Activated CD4-positive, alpha-beta T cell treated with anti-CD3 and anti-CD28 coated beads, Interleukin-2, amount 50 U/mL, for 48 hours (primary cell): ENCODE measurements at regions not wholly inside any gene's neighbourhood (a gene's known extent, or its start where the extent isn't known, plus 50 kb on each side); places are given as distances from the start of the nearest gene placed in this dataset.
"Not testable (repeated sequence)": the region's sequence is repeated elsewhere in the genome, so short reads cannot be mapped to it uniquely, and the experiment has no call there.

ENCODE experiments used
- DNase-seq, 2 experiments: peaks; one replicate each; pipeline ENCODE4 v3.0.0-alpha.2; 2020

GRCh38 chr6:156599978-156600590, 177.1 kb upstream of the ARID1B start:
- DNase-seq, result no peak

GRCh38 chr6:156599366-156599765, 177.8 kb upstream of the ARID1B start:
- no peak for DNase-seq

GRCh38 chr6:156598855-156599180, 178.4 kb upstream of the ARID1B start:
- DNase-seq, result no peak

- DNase-seq, result no peak
These were observed 178.9 kb upstream of the ARID1B start for GRCh38 chr6:156598071-156598854.

GRCh38 chr6:156597095-156597494, 180.1 kb upstream of the ARID1B start:
- DNase-seq, result no peak

GRCh38 chr6:156595476-156595875, 181.7 kb upstream of the ARID1B start:
- DNase-seq, result no peak

- DNase-seq, result no peak
These were observed 183.3 kb upstream of the ARID1B start for GRCh38 chr6:156593893-156594292.

- no peak for DNase-seq
These were observed 184.1 kb upstream of the ARID1B start for GRCh38 chr6:156593127-156593526.

- no peak for DNase-seq
These were observed 186.7 kb upstream of the ARID1B start for GRCh38 chr6:156590482-156590881.

- DNase-seq, result no peak
These were observed 187.9 kb upstream of the ARID1B start for GRCh38 chr6:156589281-156589680.

GRCh38 chr6:156587751-156588301, 189.4 kb upstream of the ARID1B start:
- no peak for DNase-seq

GRCh38 chr6:156587071-156587470, 190.1 kb upstream of the ARID1B start:
- DNase-seq, result no peak

- no peak for DNase-seq
These were observed 191.3 kb upstream of the ARID1B start for GRCh38 chr6:156585859-156586258.

- not testable (repeated sequence) for DNase-seq
These were observed 193.1 kb upstream of the ARID1B start for GRCh38 chr6:156584121-156584520.

- DNase-seq, result no peak
These were observed 194.1 kb upstream of the ARID1B start for GRCh38 chr6:156583083-156583482.

- no peak for DNase-seq
These were observed 194.6 kb upstream of the ARID1B start for GRCh38 chr6:156582509-156582992.

GRCh38 chr6:156579564-156579963, 197.6 kb upstream of the ARID1B start:
- DNase-seq, result no peak

- DNase-seq, result no peak
These were observed 199.4 kb upstream of the ARID1B start for GRCh38 chr6:156577749-156578148.

- no peak for DNase-seq
These were observed 201.8 kb upstream of the ARID1B start for GRCh38 chr6:156575361-156575760.

- no peak for DNase-seq
These were observed 212.4 kb upstream of the ARID1B start for GRCh38 chr6:156564807-156565149.

- DNase-seq, result peak; percentile 83 to 86
These were observed 212.9 kb upstream of the ARID1B start for GRCh38 chr6:156564127-156564806.

GRCh38 chr6:156563714-156564113, 213.5 kb upstream of the ARID1B start:
- no peak for DNase-seq

GRCh38 chr6:156562636-156563035, 214.5 kb upstream of the ARID1B start:
- DNase-seq, result no peak

GRCh38 chr6:156562019-156562418, 215.2 kb upstream of the ARID1B start:
- DNase-seq, result no peak
